Fibroblast of lung (primary cell): ENCODE measurements at regions not wholly inside any gene's neighbourhood (a gene's known extent, or its start where the extent isn't known, plus 50 kb on each side); places are given as distances from the start of the nearest gene placed in this dataset.

Experiments
- CTCF ChIP-seq, 2 donors: IDR thresholded peaks in 1 of 2; conservative IDR thresholded peaks in 1 of 2; 1 replicate in 1 of 2; 2 replicates in 1 of 2; pipeline ENCODE4 v1.5.1; 2011 to 2012; ENCODE audit warnings: low read length in 2 of 2, control low read depth in 1 of 2, inconsistent platforms in 1 of 2, low read depth in 1 of 2, mild to moderate bottlenecking in 1 of 2
- EZH2 ChIP-seq: IDR thresholded peaks from 2 replicates; pipeline ENCODE4 v1.5.1; 2012; ENCODE audit warnings: low read length, control low read depth, mild to moderate bottlenecking; ENCODE audit errors: missing control alignments

- TF ChIP-seq CTCF (conservative IDR thresholded peaks at IDR 0.05 in 1 of 2, IDR thresholded peaks at IDR 0.05 in 1 of 2; ENCODE audit: low read depth in 1 of 2, low read length in 2 of 2): no peak
- TF ChIP-seq EZH2: no peak
Observed at GRCh38 chr3:19022546-19022945, 125.8 kb upstream of the KCNH8 start.
